ENCODE measurements at regions not wholly inside any gene's neighbourhood (a gene's known extent, or its start where the extent isn't known, plus 50 kb on each side); places are given as distances from the start of the nearest gene placed in this dataset.

DNA sequence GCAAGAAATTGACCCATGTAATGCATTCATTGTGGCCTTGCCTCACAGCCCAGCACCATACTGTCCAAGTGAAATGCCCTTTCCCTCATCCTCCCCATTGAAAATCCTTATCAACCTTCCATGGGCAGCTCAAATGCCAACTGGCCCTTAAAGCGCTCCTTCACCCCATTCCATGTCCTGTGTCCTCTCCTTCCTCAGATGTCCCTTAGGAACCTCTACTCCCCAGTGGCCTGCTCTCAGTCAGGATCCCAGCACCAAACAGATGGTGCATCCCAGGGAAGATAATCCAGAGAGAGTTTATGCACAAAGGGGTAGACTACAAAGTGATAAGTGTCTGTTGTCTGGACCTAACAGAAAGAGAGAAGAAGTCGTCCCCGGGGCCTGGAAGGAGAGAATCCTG, 407.4 kb upstream of the ZNF507 start:
- DNase-seq (ENCODE audit: extremely low read depth, insufficient read length) = no peak
- TF ChIP-seq, protein P1, sequence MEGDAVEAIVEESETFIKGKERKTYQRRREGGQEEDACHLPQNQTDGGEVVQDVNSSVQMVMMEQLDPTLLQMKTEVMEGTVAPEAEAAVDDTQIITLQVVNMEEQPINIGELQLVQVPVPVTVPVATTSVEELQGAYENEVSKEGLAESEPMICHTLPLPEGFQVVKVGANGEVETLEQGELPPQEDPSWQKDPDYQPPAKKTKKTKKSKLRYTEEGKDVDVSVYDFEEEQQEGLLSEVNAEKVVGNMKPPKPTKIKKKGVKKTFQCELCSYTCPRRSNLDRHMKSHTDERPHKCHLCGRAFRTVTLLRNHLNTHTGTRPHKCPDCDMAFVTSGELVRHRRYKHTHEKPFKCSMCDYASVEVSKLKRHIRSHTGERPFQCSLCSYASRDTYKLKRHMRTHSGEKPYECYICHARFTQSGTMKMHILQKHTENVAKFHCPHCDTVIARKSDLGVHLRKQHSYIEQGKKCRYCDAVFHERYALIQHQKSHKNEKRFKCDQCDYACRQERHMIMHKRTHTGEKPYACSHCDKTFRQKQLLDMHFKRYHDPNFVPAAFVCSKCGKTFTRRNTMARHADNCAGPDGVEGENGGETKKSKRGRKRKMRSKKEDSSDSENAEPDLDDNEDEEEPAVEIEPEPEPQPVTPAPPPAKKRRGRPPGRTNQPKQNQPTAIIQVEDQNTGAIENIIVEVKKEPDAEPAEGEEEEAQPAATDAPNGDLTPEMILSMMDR (IDR thresholded peaks at IDR 0.05; ENCODE audit: insufficient read depth, low read length, poor library complexity, severe bottlenecking) = no peak
- Histone ChIP-seq H3K27me3 (replicated peaks; ENCODE audit: control insufficient read depth, insufficient read depth, low read length) (no peaks in the 10 kb centered on the region), H3K4me3 (replicated peaks; ENCODE audit: low read depth, low read length) (no peak overlapping the region), H3K36me3 (ENCODE audit: control insufficient read depth, insufficient read depth, low read length) (no peaks in the 10 kb centered on the region)

DNA sequence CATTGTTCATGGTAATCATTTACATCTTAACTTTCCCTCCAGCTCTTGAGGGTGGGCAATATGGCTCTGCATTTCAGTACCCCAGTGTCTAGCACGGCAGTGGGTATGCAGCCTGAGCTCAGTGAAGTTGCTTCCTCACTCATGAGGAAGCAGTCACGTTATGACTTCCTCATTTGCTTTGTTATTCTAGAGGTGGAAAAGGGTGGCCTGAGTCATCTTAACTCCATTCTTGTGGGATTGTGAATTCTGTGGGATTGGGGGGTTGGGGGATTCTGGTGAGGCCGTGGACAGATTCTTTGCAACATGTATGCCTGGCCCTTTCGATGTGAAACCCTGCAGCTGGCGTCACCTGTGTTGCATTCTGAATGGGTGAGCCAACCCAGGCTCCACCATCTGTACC, 406.7 kb upstream of the ZNF507 start:
- no peak overlapping the region for H3K4me3 ChIP-seq (replicated peaks; ENCODE audit: low read depth, low read length)
- H3K27me3 ChIP-seq (replicated peaks; ENCODE audit: control insufficient read depth, insufficient read depth, low read length) = no peaks in the 10 kb centered on the region
- TF ChIP-seq, protein P1 (IDR thresholded peaks at IDR 0.05; ENCODE audit: insufficient read depth, low read length, poor library complexity, severe bottlenecking) = no peak
- no peak for DNase-seq (ENCODE audit: extremely low read depth, insufficient read length)
- H3K36me3 ChIP-seq (ENCODE audit: control insufficient read depth, insufficient read depth, low read length) = no peaks in the 10 kb centered on the region

DNA sequence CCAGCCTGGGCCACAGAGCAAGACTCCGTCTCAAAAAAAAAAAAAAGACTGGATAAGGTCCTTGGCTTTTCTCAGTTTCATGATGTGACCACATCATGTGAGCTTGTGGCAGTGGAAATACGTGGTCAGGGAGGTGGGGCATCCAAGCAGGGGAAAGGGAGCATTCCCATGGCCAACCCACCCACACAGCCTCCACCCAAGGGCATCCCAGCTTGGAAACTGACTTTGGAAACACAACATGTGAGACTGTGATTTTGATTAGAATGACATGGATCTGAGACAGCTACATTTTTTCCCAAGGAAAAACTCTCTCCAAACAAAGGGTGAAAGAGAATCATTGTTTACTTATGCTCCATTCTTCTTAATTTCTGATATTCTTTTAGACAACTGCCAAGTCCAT, 405.0 kb upstream of the ZNF507 start:
- Histone ChIP-seq H3K4me3 (replicated peaks; ENCODE audit: low read depth, low read length) (no peak overlapping the region), H3K27me3 (replicated peaks; ENCODE audit: control insufficient read depth, insufficient read depth, low read length) (no peaks in the 10 kb centered on the region), H3K36me3 (ENCODE audit: control insufficient read depth, insufficient read depth, low read length) (no peaks in the 10 kb centered on the region)
- TF ChIP-seq, protein P1 (IDR thresholded peaks at IDR 0.05; ENCODE audit: insufficient read depth, low read length, poor library complexity, severe bottlenecking) = no peak
- no peak for DNase-seq (ENCODE audit: extremely low read depth, insufficient read length)

DNA sequence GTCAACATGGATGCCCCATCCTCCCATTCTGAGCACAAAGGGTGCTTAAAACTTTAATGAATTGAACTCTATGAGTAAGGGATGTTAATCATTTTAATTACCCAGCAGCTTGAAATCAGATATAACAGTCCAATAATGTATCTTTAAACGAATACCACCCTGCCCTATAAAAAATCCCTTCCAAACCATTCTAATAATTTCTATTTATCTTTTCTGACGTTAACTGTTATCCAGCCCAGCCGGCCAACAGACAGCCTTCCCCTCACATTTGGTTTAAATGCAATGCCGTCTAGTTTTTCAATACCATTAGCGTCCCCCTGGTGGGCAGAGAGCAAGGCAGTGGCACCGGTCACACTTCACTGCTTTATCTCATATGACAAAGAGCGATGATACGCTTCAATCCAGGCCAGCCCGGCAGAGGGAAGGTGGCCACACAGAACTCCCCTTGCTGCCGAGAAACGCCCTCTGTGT, 402.2 kb upstream of the ZNF507 start:
- Histone ChIP-seq H3K4me3 (replicated peaks; ENCODE audit: low read depth, low read length) (no peak overlapping the region), H3K27me3 (replicated peaks; ENCODE audit: control insufficient read depth, insufficient read depth, low read length) (no peaks in the 10 kb centered on the region), H3K36me3 (ENCODE audit: control insufficient read depth, insufficient read depth, low read length) (no peaks in the 10 kb centered on the region)
- no peak for DNase-seq (ENCODE audit: extremely low read depth, insufficient read length)
- TF ChIP-seq, protein P1 (IDR thresholded peaks at IDR 0.05; ENCODE audit: insufficient read depth, low read length, poor library complexity, severe bottlenecking) = no peak

DNA sequence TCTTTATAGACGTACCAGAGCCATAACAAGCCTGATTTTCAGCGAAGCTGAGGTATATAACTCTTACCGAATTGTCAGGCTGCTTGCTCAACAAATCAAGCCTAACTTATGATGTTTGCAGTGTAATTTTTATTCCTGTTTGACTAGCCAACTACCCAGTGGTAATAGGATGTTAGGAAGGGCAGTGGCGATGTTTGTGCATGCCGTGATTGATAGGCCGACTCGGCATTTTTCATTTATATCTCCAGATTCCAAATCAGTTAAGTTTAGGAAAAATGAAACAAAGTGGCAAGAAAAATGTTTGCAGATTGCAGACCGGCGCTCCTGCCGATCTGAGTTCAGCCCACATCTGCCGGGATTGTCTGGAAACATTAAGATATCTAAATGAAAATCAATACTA, 401.6 kb upstream of the ZNF507 start:
- H3K27me3 ChIP-seq (replicated peaks; ENCODE audit: control insufficient read depth, insufficient read depth, low read length) = no peaks in the 10 kb centered on the region
- H3K4me3 ChIP-seq (replicated peaks; ENCODE audit: low read depth, low read length) = no peak overlapping the region
- TF ChIP-seq, protein P1 (IDR thresholded peaks at IDR 0.05; ENCODE audit: insufficient read depth, low read length, poor library complexity, severe bottlenecking) = no peak
- H3K36me3 ChIP-seq (ENCODE audit: control insufficient read depth, insufficient read depth, low read length) = no peaks in the 10 kb centered on the region
- DNase-seq (ENCODE audit: extremely low read depth, insufficient read length) = no peak

DNA sequence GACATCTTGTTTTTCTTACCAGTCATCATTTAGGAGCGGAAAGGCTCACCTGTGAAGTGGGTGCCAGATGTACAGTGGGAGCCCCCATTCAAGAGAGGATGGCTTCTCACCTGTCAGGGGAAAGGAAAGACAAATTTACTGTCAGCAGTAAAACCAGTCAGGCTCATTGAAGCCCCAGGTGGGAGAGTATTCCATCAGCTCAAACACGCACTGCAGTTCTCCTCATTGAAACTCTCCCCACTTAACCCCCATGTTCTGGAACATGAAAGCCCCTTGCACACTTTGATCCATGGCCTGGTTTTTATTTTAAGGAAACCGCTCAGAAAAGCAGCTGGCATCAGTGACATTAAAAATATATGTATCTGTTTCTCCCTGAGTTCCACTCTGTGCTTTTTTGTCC, 401.1 kb upstream of the ZNF507 start:
- H3K27me3 ChIP-seq (replicated peaks; ENCODE audit: control insufficient read depth, insufficient read depth, low read length) = no peaks in the 10 kb centered on the region
- TF ChIP-seq, protein P1 (IDR thresholded peaks at IDR 0.05; ENCODE audit: insufficient read depth, low read length, poor library complexity, severe bottlenecking) = no peak
- no peak overlapping the region for H3K4me3 ChIP-seq (replicated peaks; ENCODE audit: low read depth, low read length)
- no peaks in the 10 kb centered on the region for H3K36me3 ChIP-seq (ENCODE audit: control insufficient read depth, insufficient read depth, low read length)
- DNase-seq (ENCODE audit: extremely low read depth, insufficient read length) = no peak
